ENCODE measurements at regions not wholly inside any gene's neighbourhood (a gene's known extent, or its start where the extent isn't known, plus 50 kb on each side); places are given as distances from the start of the nearest gene placed in this dataset.
"Not testable (repeated sequence)": the region's sequence is repeated elsewhere in the genome, so short reads cannot be mapped to it uniquely, and the experiment has no call there.

DNA sequence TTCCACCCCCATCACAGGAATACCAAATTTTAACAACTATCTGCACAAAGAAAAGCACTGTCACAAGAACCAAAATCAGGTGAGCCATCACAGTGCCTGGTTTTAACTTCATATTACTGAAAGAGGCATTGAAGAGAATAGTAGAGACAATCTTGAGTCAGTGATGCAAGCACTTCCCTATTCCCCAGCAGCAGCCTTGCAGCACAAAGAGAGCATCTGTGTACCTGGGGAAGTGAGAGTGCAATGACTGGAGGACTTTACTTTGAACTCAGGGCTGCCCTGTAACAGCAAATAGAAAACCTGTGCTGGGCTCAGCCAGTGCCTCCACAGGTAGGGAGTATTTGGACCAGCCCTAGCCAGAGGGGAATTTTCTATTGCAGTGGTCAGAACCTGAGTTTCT, 361.8 kb downstream of the TEX13C start:
- Mint-ChIP-seq H3K27ac (no peak overlapping the region), H3K27me3 (ENCODE audit: insufficient read depth) (no peaks in the 10 kb centered on the region), H3K4me1 (no peaks in the 10 kb centered on the region), H3K4me3 (no peak overlapping the region), H3K36me3 (ENCODE audit: low read depth) (no peaks in the 10 kb centered on the region), H3K9me3 (peaks cover 23% of the 10 kb centered on the region)
- Histone ChIP-seq H3K4me3 (ENCODE audit: low read length) (no peak overlapping the region), H3K36me3 (ENCODE audit: control insufficient read depth, insufficient read depth, low read length) (no peaks in the 10 kb centered on the region), H3K27ac (ENCODE audit: low read depth, low read length) (no peak overlapping the region), H3K27me3 (ENCODE audit: control insufficient read depth, insufficient read depth, low read length, poor library complexity, severe bottlenecking) (no peaks in the 10 kb centered on the region), H3K9me3 (ENCODE audit: control insufficient read depth, low read length) (no peaks in the 10 kb centered on the region), H3K9ac (ENCODE audit: extremely low read depth, low read length, poor library complexity, severe bottlenecking) (no peak overlapping the region), H3K4me1 (ENCODE audit: control insufficient read depth, insufficient read depth, low read length) (no peaks in the 10 kb centered on the region)
- TF ChIP-seq, protein P1, sequence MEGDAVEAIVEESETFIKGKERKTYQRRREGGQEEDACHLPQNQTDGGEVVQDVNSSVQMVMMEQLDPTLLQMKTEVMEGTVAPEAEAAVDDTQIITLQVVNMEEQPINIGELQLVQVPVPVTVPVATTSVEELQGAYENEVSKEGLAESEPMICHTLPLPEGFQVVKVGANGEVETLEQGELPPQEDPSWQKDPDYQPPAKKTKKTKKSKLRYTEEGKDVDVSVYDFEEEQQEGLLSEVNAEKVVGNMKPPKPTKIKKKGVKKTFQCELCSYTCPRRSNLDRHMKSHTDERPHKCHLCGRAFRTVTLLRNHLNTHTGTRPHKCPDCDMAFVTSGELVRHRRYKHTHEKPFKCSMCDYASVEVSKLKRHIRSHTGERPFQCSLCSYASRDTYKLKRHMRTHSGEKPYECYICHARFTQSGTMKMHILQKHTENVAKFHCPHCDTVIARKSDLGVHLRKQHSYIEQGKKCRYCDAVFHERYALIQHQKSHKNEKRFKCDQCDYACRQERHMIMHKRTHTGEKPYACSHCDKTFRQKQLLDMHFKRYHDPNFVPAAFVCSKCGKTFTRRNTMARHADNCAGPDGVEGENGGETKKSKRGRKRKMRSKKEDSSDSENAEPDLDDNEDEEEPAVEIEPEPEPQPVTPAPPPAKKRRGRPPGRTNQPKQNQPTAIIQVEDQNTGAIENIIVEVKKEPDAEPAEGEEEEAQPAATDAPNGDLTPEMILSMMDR (conservative IDR thresholded peaks at IDR 0.05): no peak
- DNase-seq: no peak

DNA sequence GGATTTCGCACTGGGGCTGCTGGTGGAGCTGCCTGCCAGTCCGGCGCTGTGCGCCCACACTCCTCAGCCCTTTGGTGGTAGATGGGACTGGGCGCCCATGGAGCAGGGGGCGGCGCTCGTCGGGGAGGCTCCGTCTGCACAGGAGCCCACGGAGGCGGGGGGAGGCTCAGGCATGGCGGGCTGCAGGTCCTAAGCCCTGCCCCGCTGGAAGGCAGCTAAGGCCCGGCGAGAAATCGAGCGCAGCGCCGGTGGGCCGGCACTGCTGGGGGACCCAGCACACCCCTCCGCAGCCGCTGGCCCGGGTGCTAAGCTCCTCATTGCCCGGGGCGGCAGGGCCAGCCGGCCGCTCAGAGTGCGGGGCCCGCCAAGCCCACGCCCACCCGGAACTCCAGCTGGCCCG, 370.9 kb downstream of the TEX13C start:
- not testable (repeated sequence) for H3K27ac Mint-ChIP-seq; H3K4me3 ChIP-seq (ENCODE audit: low read length); DNase-seq; H3K27ac ChIP-seq (ENCODE audit: low read depth, low read length); H3K9me3 ChIP-seq (ENCODE audit: control insufficient read depth, low read length); H3K9me3 Mint-ChIP-seq; H3K27me3 ChIP-seq (ENCODE audit: control insufficient read depth, insufficient read depth, low read length, poor library complexity, severe bottlenecking); H3K36me3 ChIP-seq (ENCODE audit: control insufficient read depth, insufficient read depth, low read length); H3K4me1 ChIP-seq (ENCODE audit: control insufficient read depth, insufficient read depth, low read length); H3K27me3 Mint-ChIP-seq (ENCODE audit: insufficient read depth); H3K36me3 Mint-ChIP-seq (ENCODE audit: low read depth); H3K9ac ChIP-seq (ENCODE audit: extremely low read depth, low read length, poor library complexity, severe bottlenecking); H3K4me3 Mint-ChIP-seq
- H3K4me1 Mint-ChIP-seq: peaks cover 16% of the 10 kb centered on the region
- WGBS, 2 experiments (ENCODE audit: insufficient coverage in 1 of 2, insufficient read length in 1 of 2): 96% methylated on average over 33 of the region's 33 CpGs; no CpG with 5 or more reads in 1 of the 2 experiments

DNA sequence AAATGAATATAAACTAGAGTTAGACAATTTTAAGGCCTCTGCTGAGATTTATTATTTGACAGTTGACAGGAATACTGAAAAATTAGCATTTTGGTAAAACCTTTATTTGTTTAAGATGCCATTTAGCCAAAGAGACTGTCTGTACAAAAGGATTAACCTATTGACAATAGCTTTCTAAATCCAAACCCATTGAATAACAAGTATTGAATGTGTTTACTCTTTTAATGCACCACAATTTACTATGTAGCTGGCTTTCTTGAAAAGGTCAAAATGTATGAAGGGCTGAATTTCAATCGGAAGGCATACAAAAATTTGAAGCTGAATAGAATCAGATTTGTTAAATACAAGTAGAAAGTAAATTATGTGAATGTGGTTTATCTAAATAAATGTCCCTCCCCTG, 374.5 kb downstream of the TEX13C start:
- Histone ChIP-seq H3K9ac (ENCODE audit: extremely low read depth, low read length, poor library complexity, severe bottlenecking) (no peak overlapping the region), H3K4me3 (ENCODE audit: low read length) (no peak overlapping the region), H3K36me3 (ENCODE audit: control insufficient read depth, insufficient read depth, low read length) (no peaks in the 10 kb centered on the region), H3K27me3 (ENCODE audit: control insufficient read depth, insufficient read depth, low read length, poor library complexity, severe bottlenecking) (no peaks in the 10 kb centered on the region), H3K4me1 (ENCODE audit: control insufficient read depth, insufficient read depth, low read length) (peaks cover 3% of the 10 kb centered on the region), H3K27ac (ENCODE audit: low read depth, low read length) (no peak overlapping the region), H3K9me3 (ENCODE audit: control insufficient read depth, low read length) (no peaks in the 10 kb centered on the region)
- Mint-ChIP-seq H3K9me3 (peaks cover 9% of the 10 kb centered on the region), H3K4me3 (no peak overlapping the region), H3K27me3 (ENCODE audit: insufficient read depth) (no peaks in the 10 kb centered on the region), H3K36me3 (ENCODE audit: low read depth) (peaks cover 4% of the 10 kb centered on the region), H3K4me1 (peaks cover 6% of the 10 kb centered on the region), H3K27ac (no peak overlapping the region)
- no peak for DNase-seq
- WGBS, 2 experiments (ENCODE audit: insufficient coverage in 1 of 2, insufficient read length in 1 of 2): 83% methylated on average over 1 of the region's 1 CpG; no CpG with 5 or more reads in 1 of the 2 experiments
- TF ChIP-seq, protein P1 (conservative IDR thresholded peaks at IDR 0.05): no peak

DNA sequence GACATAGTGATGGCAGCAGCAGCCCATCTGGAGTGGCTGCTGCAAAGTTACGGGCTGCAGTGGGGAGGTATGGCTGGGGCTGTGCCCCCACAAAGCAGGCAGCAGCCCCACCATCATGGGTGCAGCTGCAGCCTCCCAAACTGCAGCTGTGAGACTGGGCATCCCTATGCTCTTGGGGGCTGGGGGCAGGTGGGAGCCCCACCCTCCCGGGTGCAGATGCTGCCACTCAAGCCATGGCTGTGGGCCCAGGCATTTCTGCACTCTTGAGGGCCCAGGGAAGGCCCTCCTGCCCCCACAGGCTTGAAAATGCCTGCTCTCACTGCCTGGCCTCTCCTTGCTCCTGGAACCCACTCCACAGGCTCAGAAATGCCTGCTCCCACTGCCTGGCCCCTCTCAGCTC, 389.4 kb downstream of the TEX13C start:
- no peaks in the 10 kb centered on the region for H3K36me3 Mint-ChIP-seq (ENCODE audit: low read depth)
- no peaks in the 10 kb centered on the region for H3K27me3 ChIP-seq (ENCODE audit: control insufficient read depth, insufficient read depth, low read length, poor library complexity, severe bottlenecking)
- no peak overlapping the region for H3K27ac ChIP-seq (ENCODE audit: low read depth, low read length)
- H3K36me3 ChIP-seq (ENCODE audit: control insufficient read depth, insufficient read depth, low read length): no peaks in the 10 kb centered on the region
- TF ChIP-seq, protein P1 (conservative IDR thresholded peaks at IDR 0.05): no peak
- WGBS, 2 experiments (ENCODE audit: insufficient coverage in 1 of 2, insufficient read length in 1 of 2): 90% methylated on average over 2 of the region's 2 CpGs; no CpG with 5 or more reads in 1 of the 2 experiments
- H3K4me3 ChIP-seq (ENCODE audit: low read length): no peak overlapping the region
- no peaks in the 10 kb centered on the region for H3K9me3 ChIP-seq (ENCODE audit: control insufficient read depth, low read length)
- DNase-seq: no peak
- no peaks in the 10 kb centered on the region for H3K9me3 Mint-ChIP-seq
- H3K4me1 Mint-ChIP-seq: no peaks in the 10 kb centered on the region
- H3K4me3 Mint-ChIP-seq: no peak overlapping the region
- H3K27me3 Mint-ChIP-seq (ENCODE audit: insufficient read depth): no peaks in the 10 kb centered on the region
- H3K27ac Mint-ChIP-seq: no peak overlapping the region
- H3K4me1 ChIP-seq (ENCODE audit: control insufficient read depth, insufficient read depth, low read length): no peaks in the 10 kb centered on the region
- no peak overlapping the region for H3K9ac ChIP-seq (ENCODE audit: extremely low read depth, low read length, poor library complexity, severe bottlenecking)

Measured in endodermal cell (in vitro differentiated cells).